ENCODE measurements at regions not wholly inside any gene's neighbourhood (a gene's known extent, or its start where the extent isn't known, plus 50 kb on each side); places are given as distances from the start of the nearest gene placed in this dataset.
"Not testable (repeated sequence)": the region's sequence is repeated elsewhere in the genome, so short reads cannot be mapped to it uniquely, and the experiment has no call there.

DNA sequence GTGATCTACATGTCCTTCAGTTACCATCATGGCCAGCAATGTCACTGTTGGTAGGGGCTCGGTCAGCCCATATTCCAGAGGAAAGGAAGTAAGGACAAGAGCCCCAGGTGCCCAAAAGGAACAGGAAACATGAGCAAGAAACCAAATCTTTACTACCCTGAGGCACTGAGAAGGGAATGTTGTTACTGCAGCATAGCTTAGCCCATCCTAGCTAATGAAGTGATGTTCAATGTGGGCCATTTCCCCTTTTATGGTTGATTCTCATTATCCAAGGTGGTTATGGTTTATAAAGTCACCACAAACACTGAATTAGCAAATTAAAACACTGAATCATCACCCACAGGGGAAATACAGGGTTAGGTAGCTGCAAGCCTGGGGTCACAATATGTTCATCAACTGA, 88.4 kb upstream of the C10orf90 start:
- TF ChIP-seq, protein P1, sequence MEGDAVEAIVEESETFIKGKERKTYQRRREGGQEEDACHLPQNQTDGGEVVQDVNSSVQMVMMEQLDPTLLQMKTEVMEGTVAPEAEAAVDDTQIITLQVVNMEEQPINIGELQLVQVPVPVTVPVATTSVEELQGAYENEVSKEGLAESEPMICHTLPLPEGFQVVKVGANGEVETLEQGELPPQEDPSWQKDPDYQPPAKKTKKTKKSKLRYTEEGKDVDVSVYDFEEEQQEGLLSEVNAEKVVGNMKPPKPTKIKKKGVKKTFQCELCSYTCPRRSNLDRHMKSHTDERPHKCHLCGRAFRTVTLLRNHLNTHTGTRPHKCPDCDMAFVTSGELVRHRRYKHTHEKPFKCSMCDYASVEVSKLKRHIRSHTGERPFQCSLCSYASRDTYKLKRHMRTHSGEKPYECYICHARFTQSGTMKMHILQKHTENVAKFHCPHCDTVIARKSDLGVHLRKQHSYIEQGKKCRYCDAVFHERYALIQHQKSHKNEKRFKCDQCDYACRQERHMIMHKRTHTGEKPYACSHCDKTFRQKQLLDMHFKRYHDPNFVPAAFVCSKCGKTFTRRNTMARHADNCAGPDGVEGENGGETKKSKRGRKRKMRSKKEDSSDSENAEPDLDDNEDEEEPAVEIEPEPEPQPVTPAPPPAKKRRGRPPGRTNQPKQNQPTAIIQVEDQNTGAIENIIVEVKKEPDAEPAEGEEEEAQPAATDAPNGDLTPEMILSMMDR (IDR thresholded peaks at IDR 0.05) = no peak
- no peak for DNase-seq
- H3K27me3 Mint-ChIP-seq = peaks cover 2% of the 10 kb centered on the region
- intact Hi-C loops (cut with micrococcal nuclease) = no loop called here
- POLR2A ChIA-PET = no interaction called here
- CTCF ChIA-PET = no interaction called here
- H3K9me3 Mint-ChIP-seq = peaks cover 12% of the 10 kb centered on the region
- no peak for ATAC-seq (ENCODE audit: low read depth)
- no peaks in the 10 kb centered on the region for H3K36me3 Mint-ChIP-seq (ENCODE audit: low read depth)
- H3K27ac Mint-ChIP-seq = no peak overlapping the region
- H3K4me3 Mint-ChIP-seq = no peak overlapping the region
- H3K4me1 Mint-ChIP-seq = no peaks in the 10 kb centered on the region

DNA sequence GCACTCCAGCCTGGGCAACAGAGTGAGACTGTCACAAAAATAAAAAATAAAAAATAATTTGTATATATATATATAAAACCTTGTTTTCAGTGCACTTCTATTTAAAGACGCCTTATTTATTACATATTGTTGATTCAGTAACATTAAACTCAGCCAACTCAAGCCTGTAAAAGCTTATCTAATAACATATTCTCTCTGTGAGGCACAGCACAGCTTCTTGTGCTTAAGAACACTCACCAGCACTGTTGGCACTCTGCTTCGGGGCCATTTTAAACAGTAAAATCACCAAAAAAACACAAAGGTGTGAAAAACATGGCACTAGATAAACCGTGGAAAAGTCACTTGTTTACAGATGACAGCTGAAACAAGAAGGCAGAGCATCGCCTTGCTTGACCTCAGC, 89.0 kb upstream of the C10orf90 start:
- CTCF ChIA-PET = no interaction called here
- Mint-ChIP-seq H3K36me3 (ENCODE audit: low read depth) (no peaks in the 10 kb centered on the region), H3K27ac (no peak overlapping the region), H3K4me1 (no peaks in the 10 kb centered on the region), H3K27me3 (peaks cover 2% of the 10 kb centered on the region), H3K9me3 (peaks cover 17% of the 10 kb centered on the region), H3K4me3 (no peak overlapping the region)
- TF ChIP-seq, protein P1 (IDR thresholded peaks at IDR 0.05) = no peak
- DNase-seq (no peak), ATAC-seq (ENCODE audit: low read depth) (no peak)
- intact Hi-C loops (cut with micrococcal nuclease) = no loop called here
- POLR2A ChIA-PET = no interaction called here

DNA sequence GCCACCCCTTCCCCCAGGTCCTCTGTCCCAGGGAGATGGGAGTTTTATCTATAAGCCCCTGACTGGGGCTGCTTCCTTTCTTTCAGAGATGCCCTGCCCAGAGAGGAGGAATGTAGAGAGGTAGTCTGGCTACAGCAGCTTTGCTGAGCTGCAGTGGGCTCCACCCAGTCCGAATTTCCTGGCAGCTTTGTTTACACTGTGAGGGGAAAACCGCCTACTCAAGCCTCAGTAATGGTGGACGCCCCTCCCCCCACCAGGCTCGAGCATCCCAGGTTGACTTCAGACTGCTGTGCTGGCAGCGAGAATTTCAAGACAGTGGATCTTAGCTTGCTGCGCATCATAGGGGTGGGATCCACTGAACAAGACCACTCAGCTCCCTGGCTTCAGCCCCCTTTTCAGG, 96.2 kb upstream of the C10orf90 start:
- ATAC-seq (ENCODE audit: low read depth); H3K4me3 Mint-ChIP-seq; H3K36me3 Mint-ChIP-seq (ENCODE audit: low read depth); H3K27me3 Mint-ChIP-seq; CTCF ChIA-PET; H3K4me1 Mint-ChIP-seq; POLR2A ChIA-PET; DNase-seq; H3K27ac Mint-ChIP-seq; intact Hi-C loops (cut with micrococcal nuclease); H3K9me3 Mint-ChIP-seq: not testable (repeated sequence)

DNA sequence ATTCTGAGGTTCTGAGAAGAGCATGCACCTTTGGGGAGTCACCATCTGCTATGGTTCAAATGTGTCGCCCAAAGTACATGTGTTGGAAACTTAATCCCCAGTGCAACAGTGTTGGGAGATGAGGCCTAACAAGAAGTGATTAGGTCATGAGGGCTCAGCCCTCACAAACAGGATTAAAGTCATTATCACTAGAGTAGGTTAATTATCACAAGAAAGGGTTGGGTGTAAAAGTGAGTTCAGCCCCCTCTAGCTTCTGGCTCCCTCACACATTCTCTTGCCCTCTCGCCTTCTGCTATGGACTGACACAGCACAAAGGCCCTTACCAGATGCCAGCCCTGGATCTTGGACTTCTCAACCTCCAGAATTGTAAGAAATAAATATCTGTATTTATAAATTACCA, 100.3 kb upstream of the C10orf90 start:
- intact Hi-C loops (cut with micrococcal nuclease) = no loop called here
- Mint-ChIP-seq H3K4me1 (no peaks in the 10 kb centered on the region), H3K36me3 (ENCODE audit: low read depth) (no peaks in the 10 kb centered on the region), H3K27me3 (no peaks in the 10 kb centered on the region), H3K9me3 (no peaks in the 10 kb centered on the region), H3K4me3 (no peak overlapping the region), H3K27ac (no peak overlapping the region)
- DNase-seq (no peak), ATAC-seq (ENCODE audit: low read depth) (no peak)
- POLR2A ChIA-PET = no interaction called here
- TF ChIP-seq, protein P1 (IDR thresholded peaks at IDR 0.05) = no peak
- CTCF ChIA-PET = no interaction called here

DNA sequence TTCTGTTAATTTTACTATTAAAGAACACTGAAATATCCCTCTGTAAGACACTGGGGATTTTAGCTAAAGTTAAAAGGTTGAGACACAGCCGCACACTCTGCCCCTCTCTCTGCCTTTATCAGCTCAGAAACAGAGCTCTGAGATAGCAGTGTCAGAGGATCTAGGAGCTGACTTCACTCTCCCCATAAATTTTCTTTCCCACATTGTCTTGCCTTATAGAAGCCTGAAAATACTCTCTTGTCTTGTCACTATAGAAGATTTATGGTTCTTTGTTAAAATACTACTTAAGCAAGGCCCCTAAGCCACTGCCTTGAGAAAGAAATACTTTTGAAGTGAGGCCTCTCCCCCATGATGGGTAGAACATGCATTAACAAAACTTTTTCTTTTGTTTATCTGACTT, 105.7 kb upstream of the C10orf90 start:
- POLR2A ChIA-PET = no interaction called here
- ATAC-seq (ENCODE audit: low read depth) (no peak), DNase-seq (no peak)
- H3K27me3 Mint-ChIP-seq = no peaks in the 10 kb centered on the region
- H3K4me3 Mint-ChIP-seq = no peak overlapping the region
- H3K27ac Mint-ChIP-seq = no peak overlapping the region
- no peaks in the 10 kb centered on the region for H3K4me1 Mint-ChIP-seq
- CTCF ChIA-PET = no interaction called here
- H3K9me3 Mint-ChIP-seq = no peaks in the 10 kb centered on the region
- intact Hi-C loops (cut with micrococcal nuclease) = no loop called here
- H3K36me3 Mint-ChIP-seq (ENCODE audit: low read depth) = no peaks in the 10 kb centered on the region
- TF ChIP-seq, protein P1 (IDR thresholded peaks at IDR 0.05) = no peak

DNA sequence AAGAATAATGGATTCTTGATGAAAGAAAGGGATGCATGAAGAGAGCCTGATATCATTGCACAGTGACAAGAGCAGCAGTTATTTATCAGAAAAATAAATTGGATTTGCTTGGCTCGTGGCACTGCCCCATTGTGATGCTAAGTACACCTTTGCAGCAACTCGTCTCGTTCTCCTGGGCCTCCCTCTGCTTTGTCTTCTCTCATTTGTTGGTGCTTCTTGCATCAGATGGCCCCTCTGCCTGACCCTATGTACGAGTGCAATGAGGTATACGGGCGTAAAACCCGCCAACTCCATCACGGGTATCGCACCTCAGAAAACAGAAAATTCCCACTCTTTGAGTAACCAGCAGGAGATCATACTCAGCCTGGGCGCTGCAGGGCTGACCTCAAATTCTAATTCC, 107.2 kb upstream of the C10orf90 start:
- H3K27me3 Mint-ChIP-seq = no peaks in the 10 kb centered on the region
- H3K4me3 Mint-ChIP-seq = no peak overlapping the region
- no peaks in the 10 kb centered on the region for H3K9me3 Mint-ChIP-seq
- no peak for DNase-seq
- H3K27ac Mint-ChIP-seq = no peak overlapping the region
- intact Hi-C loops (cut with micrococcal nuclease) = no loop called here
- TF ChIP-seq, protein P1 (IDR thresholded peaks at IDR 0.05) = no peak
- no peaks in the 10 kb centered on the region for H3K4me1 Mint-ChIP-seq
- H3K36me3 Mint-ChIP-seq (ENCODE audit: low read depth) = no peaks in the 10 kb centered on the region
- ATAC-seq (ENCODE audit: low read depth) = no peak
- POLR2A ChIA-PET = no interaction called here
- CTCF ChIA-PET = no interaction called here

All from activated B cell treated with CpG ODN at 0.5 μM for 24 hours (primary cell).